GM18870 (cell line): ENCODE measurements at regions not wholly inside any gene's neighbourhood (a gene's known extent, or its start where the extent isn't known, plus 50 kb on each side); places are given as distances from the start of the nearest gene placed in this dataset.

Source experiments
- ATAC-seq: cut with Tn5 transposase; IDR thresholded peaks from one replicate; pipeline ENCODE4 v1.9.1; 2021; ENCODE audit warnings: moderate library complexity; ENCODE audit not compliant: unreplicated experiment

DNA sequence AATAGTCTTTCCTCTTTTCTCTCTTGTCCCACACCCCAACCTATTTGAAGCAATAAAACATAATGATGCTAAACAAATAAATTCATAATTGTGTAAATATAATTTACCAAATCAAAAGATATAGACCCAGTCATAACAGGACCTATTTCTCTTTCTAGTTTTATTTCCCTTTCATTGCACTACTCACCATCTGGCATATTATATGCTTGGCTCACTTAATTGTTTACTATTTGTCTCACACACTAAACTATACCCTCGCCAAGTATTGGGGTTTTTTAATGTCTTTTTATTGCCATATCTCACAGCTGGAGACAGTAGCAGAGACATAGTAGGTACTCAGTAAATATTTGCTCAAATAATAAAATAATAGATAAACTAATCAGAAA, 597.5 kb upstream of the PCDH15 start:
- no peak for ATAC-seq

DNA sequence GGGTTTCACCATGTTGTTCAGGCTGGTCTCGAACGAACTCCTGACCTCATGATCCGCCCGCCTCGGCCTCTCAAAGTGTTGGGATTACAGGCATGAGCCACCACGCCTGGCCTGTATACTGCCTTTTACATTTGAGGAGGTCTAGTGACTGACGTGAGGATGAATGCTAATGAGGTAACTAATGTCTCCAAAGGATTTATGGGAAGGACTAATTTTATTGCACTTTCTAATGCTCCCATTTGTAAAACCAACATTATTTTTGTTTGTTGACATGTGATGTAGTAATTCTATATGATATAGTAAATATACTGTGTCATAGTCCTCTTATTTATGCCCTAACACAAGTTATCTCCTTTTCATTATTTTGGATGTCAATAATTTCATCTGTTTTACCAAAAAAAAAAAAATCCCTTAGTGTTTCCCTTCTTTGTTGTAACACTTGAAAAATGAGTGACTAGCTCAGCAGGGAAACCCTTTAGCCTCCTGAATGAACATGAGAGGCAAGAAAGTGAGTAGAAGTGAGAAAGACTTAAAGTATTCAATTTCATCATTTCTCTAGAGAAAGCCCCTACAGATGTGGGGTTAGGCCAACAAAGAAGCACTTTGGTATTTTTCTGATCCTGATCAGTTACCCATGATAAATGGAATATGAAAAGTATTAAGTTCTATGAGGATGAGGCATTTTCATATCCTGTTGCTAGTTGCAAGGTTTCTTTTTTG, 596.9 kb upstream of the PCDH15 start:
- no peak for ATAC-seq

DNA sequence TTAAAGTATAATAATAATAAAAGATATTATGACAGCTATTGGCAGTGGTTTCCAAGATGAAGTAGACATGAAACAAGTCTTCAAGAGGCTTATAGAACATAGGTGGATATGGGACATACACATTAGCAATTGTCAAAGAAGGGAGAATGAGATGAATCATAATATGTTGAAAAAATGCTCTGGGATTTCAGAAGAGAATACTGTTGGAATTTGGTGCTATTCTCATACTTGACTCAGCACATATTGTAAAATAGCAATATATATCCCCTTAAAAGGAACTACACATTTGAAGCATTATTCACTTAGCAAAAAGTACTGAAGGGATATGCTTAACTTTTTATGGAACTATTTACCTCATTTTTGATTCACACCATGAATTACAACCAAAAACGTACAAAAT, 577.2 kb upstream of the PCDH15 start:
- no peak for ATAC-seq

DNA sequence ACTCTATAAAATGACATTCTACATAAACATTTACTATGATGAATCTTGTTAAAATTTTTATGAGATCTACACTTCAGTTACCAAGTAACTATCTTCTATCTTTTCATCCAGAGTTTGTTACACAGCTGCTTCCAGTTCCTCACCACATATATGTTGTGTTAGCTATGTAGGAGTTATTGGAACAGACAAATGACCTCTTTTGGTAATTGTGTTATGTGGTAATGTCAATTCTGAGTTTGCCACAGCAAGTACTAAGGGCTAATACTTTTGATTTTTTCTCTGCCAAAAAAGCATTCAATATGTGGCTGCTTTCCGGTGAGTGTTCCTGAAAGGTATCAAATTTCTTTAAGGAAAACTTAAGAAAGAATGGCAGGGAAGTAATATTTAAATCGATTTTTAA, 573.9 kb upstream of the PCDH15 start:
- ATAC-seq = no peak

DNA sequence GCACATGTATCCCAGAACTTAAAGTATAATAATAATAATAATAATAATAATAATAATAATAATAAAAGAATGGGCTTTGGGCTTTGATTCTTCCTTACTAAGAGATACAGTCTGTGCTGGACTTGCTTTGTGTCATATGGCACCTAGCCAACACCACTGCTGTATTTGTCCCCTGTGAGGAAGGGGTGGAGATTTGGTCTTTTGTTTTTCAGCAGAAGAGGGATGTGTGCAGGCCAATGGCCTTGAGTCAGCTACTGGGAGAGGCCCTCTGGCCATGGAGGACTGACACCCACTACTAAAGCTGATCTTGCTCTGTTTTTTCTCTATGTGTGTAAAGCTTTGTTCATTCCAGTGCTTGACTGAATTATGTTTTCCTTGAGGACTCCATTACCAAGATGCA, 573.0 kb upstream of the PCDH15 start:
- ATAC-seq = no peak

DNA sequence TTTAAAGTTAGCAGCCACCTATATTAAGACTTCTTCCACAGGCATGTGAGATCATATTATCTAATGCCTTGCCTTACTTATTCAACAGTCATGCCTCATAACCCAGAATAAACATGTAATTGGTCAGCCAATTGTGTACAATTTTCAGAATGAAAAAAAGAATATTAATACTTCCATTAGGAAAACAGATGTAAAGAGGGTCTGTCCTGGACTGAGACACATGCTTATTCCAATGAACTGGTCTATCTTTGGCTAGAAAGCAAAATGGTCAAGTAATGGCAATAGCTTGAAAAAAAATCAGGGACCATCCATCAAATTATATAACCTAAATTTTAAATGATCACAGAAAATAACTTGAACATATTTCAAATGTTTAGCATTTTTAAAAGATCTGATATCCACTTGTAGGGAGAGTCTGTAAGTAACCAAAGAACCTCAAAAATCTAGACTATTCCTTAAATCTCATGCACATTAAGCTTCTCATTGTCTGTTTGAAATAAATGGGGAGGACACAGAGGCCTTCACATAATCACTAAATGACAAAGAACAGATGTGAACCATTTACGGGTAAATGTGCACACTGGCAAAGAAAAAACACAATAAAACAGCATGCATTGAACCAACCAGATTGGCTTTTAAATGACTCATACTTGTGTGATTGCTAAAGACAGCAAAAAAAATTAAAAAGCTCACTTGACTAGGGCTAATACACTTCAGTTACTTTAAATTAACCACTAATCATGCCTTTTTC, 568.8 kb upstream of the PCDH15 start:
- ATAC-seq = no peak

DNA sequence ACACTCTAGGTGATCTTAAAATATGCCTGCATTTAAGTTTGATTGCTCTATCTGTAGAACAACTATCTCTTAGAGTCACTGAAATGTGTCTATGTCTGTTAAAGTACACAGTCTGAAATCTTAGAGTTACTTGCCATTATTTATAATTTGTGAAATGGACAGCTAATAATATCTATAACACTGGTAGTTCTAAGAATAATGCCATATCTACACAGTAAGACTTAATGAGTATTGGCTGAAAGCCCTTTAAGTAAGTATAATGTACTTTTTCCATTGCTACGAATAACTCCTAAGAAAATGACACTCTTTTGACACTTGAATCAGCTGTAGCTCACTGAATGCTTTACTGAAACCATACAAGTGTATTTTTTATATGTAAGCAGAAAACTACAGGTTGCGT, 567.4 kb upstream of the PCDH15 start:
- ATAC-seq = no peak

DNA sequence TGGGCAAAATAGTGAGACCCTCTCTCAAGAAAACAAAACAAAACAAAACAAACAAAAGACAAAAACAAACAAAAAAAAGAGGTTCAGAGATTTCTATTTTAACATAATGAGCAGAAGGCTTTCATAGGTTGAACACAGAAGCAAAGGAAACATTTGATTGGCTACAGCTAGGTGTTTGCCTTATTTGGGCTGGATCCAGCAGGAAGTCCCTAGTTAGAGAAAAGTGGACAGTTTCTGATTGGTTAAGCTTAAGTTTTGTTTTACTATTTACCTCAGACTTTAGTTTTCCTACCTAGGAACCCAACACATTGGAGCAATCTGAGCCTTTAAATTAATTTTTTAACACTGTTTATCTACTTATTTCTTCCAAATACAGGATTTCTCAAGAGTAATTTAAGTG, 566.5 kb upstream of the PCDH15 start:
- ATAC-seq = no peak

DNA sequence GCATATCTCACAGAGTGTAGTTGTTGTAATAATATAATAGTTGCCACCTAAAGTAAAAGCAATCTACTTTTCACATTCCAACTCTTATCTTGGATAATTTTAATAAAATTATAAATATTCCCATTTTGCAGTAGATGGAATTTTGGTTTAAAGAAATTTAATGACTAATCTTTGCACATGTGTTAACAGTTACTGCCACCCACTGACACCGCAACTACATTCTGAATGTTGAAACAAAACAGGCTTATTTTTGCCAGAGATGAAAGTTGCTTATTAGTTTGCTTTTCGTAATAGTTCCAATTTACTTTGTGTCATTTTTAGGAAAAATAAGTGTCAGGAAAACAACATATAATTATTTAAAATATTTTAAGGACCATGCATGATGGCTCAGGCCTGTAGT, 557.5 kb upstream of the PCDH15 start:
- ATAC-seq = no peak

DNA sequence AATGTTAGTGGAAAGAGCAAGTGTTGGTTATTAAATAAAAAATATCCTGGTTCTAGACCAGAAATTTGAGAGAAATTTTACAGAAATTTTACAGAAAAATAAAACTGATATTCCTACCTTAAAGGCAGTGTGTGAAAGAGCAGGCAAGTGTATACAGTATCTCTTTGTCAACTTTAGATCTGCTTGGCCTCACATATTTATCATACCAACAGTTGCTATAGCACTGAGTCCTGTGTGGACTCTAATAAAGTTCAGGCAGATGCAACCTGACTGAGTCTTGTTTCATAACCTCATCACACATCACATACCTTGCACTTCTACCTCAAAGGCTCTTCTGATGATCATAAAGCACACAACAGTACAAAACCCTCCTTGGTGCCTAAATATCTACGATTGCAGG, 552.4 kb upstream of the PCDH15 start:
- no peak for ATAC-seq

DNA sequence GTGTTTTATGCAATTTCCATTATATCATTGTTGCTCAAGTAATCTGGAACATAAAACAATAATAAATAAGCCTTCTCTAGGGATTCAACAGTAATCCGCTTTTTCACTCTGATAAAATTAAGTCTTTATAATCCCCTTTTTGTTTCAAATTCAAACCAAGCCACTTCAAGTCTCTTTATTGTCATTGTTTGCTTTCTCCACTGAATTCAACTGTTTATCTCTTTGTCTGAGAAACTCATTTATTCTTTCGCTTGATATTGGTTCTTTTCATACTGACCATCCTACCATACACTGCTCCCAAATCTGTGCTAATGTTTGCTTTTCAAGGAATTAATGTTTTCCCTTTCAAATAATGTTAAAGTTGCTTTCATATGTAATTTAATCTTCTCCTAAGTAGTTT, 550.4 kb upstream of the PCDH15 start:
- no peak for ATAC-seq

DNA sequence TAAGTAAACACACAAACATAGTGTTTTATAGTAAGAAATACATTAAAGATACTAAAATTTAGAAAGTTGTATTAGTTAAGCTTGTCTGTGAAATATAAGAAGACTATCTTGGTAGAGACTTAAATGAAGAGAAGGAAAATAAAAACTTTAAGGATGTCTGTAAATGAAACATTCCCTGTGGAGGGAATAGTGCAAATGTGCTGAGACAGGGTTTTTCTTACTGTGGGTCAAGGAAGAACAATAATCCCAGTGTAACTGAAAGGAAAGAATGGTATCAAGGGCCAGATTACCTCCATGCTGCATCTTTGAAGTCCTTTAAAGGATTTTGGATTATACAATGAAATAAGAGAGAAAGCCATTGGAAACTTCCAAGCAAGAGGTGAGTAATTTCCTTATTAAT, 547.5 kb upstream of the PCDH15 start:
- no peak for ATAC-seq

DNA sequence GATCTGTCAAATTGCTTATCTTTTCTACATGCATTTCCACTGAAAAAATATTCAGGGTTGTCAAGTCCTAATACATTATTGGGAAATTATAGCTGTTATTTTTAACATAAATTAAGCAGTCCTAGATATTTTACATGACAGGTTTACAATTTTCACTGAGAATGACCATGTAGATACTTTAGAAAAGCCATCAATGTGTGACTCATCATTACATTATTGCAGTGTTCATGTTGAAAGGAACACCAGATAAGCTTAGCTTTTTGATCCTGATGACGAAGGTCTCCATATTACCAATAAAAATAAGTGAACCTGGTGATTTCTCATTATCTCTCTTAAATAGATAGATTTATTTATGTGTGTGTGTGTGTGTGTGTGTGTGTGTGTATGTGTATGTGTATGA, 529.5 kb upstream of the PCDH15 start:
- ATAC-seq = no peak

DNA sequence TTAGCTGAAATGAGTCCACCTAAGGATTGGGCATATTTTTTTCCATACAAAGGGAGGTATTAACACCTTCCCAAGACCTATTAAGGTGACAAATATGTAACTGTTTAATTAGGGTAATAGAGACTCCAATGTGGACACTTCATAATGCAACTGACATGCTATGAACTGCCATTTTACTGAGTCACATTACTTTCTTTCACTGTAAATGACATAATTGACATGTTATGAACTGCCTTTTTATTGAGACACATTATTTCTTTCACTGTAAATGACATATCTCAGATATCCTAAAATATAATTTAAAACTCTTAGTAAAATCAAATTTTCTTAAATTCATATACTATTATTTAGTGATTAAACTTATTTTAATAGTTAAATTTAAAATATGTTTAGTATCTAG, 528.8 kb upstream of the PCDH15 start:
- no peak for ATAC-seq

DNA sequence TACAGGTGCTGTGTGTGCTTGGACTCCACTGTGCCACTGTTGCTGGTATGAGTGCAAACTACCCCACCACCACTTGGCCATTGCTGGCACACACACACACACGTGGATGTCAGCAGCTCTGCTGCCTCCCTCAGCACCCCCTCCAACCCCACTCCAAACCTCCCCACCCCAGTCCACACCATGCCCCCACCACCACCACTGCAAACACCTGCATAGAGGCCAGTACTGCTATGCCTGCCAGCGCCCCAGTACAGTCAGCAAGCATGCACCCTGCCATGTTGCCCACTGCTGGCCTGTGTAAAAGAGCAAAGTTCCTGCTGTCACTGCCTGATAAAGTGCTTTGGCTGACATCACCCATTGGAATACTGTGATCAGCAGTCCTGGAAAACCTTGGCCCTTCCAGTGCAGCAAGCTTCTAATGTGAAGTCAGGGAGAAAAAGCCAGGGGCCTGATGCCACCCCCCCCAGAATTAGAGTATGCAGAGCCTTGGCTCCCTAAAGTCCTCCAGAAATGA, 519.2 kb upstream of the PCDH15 start:
- ATAC-seq = no peak

DNA sequence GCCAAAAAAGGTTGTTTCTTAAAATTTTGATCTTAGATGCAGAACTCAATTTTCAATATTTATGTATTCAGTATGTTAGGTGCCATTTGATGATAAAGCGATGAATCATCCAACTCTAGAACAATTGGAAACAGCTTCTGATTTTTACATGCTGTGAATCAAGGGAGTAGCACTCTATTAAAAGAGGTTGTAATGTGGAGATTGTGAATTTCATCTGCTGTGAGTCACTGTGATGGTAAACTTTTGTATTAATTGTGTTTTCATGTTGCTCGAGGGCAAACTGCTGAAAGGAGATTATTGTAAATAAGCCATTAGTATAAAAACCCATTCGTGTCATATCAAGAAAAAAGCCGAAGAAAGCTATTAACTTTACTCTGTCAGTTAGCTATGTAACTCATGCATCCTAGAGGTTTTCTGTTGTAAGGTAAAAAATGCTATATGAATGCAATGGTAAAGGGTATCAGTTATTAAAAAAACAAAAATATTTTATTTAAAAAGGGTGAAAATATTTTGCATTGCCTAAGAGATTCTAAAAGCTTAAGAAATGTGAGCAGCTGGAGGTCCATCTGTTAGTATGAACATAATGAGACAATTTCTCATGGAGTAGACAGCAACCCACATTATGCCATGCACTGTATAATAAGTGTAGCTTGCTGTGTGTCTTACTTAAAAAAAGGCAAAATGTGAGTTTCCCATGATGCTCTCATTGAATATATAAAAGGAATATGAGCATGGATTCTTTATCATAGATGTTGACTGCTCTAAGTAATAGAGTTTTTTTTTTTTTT, 511.0 kb upstream of the PCDH15 start:
- no peak for ATAC-seq

DNA sequence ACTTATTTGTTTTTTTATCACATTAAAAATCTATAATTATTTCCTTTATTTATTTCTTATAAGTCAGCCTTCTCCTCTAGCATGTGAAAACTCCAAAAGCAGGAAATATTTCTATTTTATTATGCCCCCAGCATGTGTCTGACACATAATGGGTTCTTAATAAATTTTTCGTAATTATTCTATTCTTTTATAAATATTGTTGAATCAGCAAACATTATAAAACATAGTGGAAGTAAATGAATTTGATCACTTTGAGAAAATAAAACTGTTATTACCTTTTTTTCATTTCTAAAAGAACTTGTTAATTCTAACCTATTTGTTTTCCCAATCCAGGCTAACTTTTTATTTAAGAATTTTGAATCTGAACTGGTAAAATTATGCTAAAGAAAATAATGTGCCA, 509.1 kb upstream of the PCDH15 start:
- ATAC-seq = no peak

DNA sequence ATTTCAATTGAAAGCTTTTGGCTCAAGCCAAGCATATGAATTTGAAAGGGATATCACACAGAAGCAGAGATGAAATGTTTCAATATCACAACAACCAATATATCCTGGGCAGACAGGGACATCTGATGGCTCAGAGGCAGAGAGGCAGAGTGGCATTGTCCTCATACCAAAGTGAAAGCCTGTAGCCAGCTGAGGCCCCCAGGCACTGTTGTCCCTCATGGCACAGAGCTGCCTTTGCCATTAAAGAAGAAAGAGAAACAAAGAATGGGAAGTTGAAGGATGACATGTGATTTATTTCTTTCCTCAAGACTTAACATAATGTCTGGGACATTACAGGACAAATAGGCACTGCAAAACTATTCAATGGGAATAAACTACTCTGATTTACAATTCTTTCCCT, 504.3 kb upstream of the PCDH15 start:
- no peak for ATAC-seq

DNA sequence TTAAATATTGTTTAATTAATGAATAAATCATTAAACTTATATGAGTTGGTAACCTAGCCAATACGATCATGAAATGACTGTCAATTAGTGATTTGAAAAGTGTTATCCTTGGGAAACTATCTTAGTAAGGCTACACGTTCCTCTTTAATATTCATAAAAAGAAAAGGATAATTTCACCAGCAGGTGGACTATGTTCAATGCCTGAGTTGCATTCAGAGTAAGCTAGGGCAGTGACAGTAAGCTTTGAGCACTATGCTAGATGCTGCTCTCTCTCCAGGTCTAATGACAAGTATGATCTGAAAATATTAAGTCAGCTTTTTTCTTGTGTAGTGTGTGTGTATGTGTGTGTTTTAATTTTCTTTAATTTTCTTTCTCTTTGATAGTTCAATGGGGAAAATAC, 486.3 kb upstream of the PCDH15 start:
- ATAC-seq = no peak

DNA sequence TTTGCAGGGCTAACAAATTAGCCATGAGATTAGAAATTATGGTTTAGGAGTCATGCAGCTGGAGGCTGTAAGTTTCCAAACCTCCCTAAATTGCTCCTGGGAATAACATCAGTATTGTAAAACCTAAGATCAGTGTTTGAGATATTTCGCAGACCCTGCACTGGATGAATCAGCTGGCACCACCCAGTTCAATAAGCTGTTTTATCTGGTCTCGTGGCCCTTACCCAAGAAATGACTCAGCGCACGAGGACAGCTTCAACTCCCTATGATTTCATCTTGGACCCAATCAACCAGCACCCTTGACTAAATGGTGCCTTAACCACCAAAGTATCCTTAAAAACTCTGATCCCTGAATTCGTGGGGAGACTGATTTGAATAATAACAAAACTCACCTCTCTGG, 482.0 kb upstream of the PCDH15 start:
- ATAC-seq = no peak

DNA sequence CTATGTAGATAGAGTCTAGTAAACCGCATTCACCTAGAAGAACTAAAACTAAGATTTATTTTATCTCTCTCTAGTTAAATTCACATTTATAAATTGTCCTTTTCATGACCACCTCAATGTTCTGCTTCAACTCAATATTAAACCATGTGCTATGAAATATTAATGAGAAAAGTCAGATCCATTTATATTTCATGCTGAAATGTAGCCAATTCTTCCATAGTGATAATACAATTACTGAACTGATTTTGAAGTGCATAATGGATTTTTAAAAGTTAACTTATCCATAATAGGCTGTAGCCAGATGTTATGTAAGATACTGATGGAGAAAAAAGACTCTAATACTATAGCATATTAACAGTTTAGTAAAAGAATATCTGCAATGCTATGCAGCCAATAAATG, 479.7 kb upstream of the PCDH15 start:
- no peak for ATAC-seq

DNA sequence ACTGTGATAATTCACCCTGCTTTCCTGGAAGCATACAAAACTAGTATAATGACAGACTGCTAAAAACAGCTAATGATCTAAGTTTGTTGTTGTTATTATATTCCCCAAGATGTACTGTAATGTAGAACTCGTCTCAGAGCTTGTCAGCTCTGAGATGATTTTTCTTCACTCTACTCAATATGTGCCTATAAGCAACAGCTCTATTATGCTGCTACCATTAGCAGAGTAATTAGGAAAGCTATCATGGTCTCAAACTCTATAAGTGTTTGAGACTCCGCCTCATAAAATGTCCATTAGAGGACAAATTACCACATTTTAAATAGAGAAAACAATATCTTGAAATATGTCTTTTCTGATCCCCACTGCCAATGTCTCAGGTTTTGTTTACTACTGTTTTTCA, 476.5 kb upstream of the PCDH15 start:
- no peak for ATAC-seq
